CD4-positive, alpha-beta T cell treated with Interleukin-2 at 100 ng/mL for 4 hours (primary cell): ENCODE measurements at regions not wholly inside any gene's neighbourhood (a gene's known extent, or its start where the extent isn't known, plus 50 kb on each side); places are given as distances from the start of the nearest gene placed in this dataset.

Experiments used
- DNase-seq: peaks from one replicate; pipeline ENCODE4 v3.0.0-alpha.2; 2020; ENCODE audit warnings: low spot score

DNA sequence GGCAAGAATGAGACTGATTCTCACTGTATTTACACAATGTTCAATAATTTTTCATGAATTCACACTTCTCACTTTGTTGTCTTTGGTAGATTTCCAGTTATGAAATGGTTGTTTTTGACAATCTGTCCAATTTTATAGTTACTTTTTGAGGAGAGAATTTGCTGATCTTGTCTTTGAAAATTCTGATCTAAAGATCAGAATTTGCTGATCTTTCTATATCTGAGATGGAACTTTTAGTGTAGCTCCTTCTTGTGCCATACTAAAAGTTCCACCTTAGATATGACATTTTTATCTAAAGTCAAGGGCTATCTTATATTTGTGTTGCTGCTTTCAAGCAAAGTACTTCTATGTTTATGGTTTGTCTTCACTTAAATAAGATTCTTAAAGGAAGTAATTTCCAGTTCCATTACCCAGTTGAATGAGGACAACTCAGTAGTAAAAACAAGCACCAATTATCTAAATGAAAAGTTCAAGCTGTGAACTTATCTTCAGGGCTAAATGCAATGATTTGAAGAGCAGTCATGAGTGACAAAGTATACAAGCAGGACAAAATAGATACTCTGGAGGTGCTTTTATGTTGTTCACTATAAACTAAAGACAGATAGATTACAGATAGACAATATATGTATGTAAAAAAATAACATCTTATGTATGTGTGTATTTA, 76.4 kb upstream of the FOXG1 start:
- no peak for DNase-seq

DNA sequence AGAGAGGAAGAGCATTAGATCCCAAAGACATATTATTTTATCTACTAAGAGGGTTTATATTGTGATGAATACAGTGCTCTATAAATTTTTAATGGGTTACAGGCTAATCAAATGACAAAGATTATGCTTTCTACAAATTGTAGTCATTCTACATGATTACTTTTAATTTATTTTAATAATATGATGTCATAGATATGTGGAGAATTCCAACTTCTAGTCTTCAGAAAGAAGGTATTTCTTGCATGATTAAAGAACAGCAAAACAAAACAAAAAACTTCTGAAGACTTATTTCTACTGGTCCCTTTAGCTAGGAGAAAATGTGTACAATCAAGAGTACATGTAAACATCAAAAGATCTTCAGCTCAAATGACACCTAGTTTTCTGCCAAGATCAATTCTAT, 71.5 kb upstream of the FOXG1 start:
- no peak for DNase-seq

DNA sequence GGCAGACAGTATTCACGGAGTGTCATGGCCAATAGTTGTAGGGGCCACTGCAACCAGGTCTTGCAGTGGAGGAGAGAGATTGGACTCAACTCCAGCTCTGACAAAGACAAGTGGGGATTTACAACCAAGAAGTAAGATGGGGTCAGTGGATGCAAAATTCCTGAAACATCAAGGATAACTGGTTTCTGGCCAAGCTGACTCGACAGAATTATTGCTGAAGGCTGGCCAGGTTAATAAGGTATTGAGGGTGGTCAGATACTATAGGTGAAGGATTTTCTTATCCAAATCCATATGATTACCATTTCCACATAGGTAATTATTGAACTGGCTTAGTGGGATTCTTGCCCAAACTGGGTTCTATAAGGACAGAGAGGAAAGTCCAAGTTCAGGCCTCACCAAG, 64.9 kb upstream of the FOXG1 start:
- DNase-seq, result no peak

DNA sequence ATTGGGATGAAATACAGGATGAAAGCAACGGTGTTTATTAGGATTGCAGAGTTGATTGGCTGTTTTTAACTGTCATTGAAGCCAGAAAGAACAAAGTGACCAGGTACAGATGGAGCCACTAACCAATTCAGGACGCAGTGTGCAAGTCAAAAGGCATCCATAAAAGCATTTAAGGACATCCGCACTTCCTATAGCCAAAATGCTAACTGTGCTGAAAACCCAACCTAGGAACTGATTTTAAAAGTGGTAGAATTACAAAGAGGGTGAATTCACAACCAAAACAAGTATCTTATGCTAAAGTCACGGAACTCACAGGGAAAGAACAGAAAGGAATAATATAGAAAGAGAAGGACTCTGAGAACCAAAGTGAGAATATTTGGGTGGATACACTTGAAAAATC, 63.1 kb upstream of the FOXG1 start:
- no peak for DNase-seq

DNA sequence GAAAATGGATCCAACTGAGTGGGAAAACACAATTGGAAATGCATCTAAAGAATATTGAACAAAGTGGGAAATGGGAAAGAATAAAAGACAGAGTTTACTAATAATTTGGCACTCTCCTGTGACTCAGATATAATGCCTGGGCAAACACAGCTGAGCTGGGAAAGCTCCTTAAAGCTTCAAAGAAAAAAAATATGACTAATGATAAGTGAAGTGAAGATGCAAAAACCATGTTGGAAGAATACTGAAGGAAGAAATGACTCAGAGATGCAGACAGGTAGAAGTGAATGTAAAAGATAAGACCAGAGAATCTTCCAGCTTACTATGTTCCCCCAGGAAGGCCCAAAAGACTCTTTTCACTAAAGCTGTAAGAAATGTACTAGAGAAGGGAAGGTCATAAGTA, 62.4 kb upstream of the FOXG1 start:
- no peak for DNase-seq

DNA sequence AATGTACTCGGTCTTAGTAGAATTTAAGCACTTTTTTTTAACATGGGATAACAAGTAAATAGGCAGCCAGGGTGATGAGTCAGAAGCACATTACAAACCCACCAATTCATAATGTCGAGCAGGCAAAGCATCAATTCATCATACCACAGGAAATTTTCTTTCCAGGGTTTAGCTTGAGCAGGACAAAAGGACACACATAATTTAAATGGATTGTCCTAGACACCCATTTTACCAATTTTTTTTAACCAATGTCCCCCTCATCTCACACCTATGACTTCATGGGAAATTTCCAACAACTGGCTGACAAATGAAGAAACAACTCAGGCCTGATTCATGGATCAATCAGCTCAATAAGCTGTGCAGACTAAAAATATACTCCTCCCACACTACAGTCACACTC, 58.8 kb upstream of the FOXG1 start:
- DNase-seq, result no peak

- DNase-seq, result no peak
These were observed 56.8 kb upstream of the FOXG1 start for GRCh38 chr14:28709571-28710305.
